B cell (primary cell): ENCODE measurements at regions not wholly inside any gene's neighbourhood (a gene's known extent, or its start where the extent isn't known, plus 50 kb on each side); places are given as distances from the start of the nearest gene placed in this dataset.

Experiments used
- EZH2 ChIP-seq: IDR thresholded peaks from 2 replicates; pipeline ENCODE4 v1.6.1; 2012; ENCODE audit warnings: borderline replicate concordance, low read depth, mild to moderate bottlenecking, moderate library complexity, low read length; ENCODE audit not compliant: insufficient read depth, poor library complexity, severe bottlenecking
- TF ChIP-seq, protein P1 (sequence below): fragments of 200-600 bp; IDR thresholded peaks from one replicate; pipeline ENCODE4 v1.8.0; 2022; ENCODE audit warnings: antibody characterized with exemption, mild to moderate bottlenecking

DNA sequence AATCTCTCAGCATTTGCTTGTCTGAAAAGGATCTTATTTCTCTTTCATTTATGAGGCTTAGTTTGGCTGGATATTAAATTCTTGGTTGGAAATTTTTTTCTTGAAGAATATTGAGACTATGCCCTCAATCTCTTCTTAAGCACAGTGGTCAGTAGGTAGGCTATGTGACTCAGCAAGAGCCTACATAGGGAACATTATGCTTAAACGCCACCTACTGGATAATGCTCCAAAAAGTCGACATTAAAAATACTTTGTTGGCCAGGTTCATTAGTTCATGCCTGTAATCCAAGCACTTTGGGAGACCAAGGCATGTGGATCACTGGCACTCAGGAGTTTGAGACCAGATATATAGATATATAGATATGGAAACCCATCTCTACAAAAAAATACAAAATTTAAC lies 678.0 kb upstream of the USP24 start:
- TF ChIP-seq, protein P1, sequence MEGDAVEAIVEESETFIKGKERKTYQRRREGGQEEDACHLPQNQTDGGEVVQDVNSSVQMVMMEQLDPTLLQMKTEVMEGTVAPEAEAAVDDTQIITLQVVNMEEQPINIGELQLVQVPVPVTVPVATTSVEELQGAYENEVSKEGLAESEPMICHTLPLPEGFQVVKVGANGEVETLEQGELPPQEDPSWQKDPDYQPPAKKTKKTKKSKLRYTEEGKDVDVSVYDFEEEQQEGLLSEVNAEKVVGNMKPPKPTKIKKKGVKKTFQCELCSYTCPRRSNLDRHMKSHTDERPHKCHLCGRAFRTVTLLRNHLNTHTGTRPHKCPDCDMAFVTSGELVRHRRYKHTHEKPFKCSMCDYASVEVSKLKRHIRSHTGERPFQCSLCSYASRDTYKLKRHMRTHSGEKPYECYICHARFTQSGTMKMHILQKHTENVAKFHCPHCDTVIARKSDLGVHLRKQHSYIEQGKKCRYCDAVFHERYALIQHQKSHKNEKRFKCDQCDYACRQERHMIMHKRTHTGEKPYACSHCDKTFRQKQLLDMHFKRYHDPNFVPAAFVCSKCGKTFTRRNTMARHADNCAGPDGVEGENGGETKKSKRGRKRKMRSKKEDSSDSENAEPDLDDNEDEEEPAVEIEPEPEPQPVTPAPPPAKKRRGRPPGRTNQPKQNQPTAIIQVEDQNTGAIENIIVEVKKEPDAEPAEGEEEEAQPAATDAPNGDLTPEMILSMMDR: no peak
- no peak for TF ChIP-seq EZH2
